ENCODE measurements at regions not wholly inside any gene's neighbourhood (a gene's known extent, or its start where the extent isn't known, plus 50 kb on each side); places are given as distances from the start of the nearest gene placed in this dataset.

DNA sequence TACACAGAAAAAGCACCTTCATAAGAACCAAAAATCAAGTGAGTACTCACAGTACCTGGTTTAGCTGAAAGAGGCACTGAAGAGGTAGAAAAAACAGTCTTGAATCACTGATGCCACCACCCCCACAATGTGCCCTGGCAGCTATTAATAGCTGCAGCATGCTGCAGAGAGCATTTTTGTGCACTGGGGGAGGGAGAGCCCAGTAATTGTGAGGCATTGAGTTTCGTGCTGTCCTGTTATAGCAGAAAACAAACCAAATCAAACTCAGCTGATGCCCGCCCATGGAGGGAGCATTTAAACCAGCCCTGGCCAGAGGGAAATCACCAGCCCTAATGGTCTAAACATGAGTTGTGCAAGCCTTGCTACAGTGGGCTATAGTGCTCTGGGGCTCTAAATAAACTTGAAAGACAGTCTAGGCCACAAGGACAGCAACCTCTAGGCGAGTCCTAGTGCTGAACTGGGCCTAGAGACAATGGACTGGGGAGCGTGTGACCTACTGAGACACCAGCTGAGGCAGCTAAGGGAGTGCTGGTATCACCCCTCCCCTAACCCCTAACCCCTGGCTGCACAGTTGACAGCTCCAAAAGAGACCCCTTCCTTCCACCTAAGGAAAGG is 106.3 kb upstream of the TMLHE start:
- TF ChIP-seq, protein P1, sequence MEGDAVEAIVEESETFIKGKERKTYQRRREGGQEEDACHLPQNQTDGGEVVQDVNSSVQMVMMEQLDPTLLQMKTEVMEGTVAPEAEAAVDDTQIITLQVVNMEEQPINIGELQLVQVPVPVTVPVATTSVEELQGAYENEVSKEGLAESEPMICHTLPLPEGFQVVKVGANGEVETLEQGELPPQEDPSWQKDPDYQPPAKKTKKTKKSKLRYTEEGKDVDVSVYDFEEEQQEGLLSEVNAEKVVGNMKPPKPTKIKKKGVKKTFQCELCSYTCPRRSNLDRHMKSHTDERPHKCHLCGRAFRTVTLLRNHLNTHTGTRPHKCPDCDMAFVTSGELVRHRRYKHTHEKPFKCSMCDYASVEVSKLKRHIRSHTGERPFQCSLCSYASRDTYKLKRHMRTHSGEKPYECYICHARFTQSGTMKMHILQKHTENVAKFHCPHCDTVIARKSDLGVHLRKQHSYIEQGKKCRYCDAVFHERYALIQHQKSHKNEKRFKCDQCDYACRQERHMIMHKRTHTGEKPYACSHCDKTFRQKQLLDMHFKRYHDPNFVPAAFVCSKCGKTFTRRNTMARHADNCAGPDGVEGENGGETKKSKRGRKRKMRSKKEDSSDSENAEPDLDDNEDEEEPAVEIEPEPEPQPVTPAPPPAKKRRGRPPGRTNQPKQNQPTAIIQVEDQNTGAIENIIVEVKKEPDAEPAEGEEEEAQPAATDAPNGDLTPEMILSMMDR (IDR thresholded peaks at IDR 0.05; ENCODE audit: low read depth, low read length, missing input control), result no peak
- TF ChIP-seq REST (IDR thresholded peaks at IDR 0.05) (no peak), MAX (IDR thresholded peaks at IDR 0.05) (no peak), HNF4A (conservative IDR thresholded peaks at IDR 0.05) (no peak), EGR1 (IDR thresholded peaks at IDR 0.05; ENCODE audit: low read depth in 2 of 2) (no peak)

All from liver (tissue), 3 donors.